Panc1 (cell line): ENCODE measurements at regions not wholly inside any gene's neighbourhood (a gene's known extent, or its start where the extent isn't known, plus 50 kb on each side); places are given as distances from the start of the nearest gene placed in this dataset.
"Not testable (repeated sequence)": the region's sequence is repeated elsewhere in the genome, so short reads cannot be mapped to it uniquely, and the experiment has no call there.

Experiments used
- ATAC-seq: fragments of 200-7000 bp; cut with Tn5 transposase; 2 replicates; pipeline ENCODE4 v1.9.1; 2020; ENCODE audit warnings: mild to moderate bottlenecking, moderate library complexity
- BruUV-seq: library from RNA; stranded (reverse); fragments of 400-500 nt; replicated peaks from 2 replicates; lab custom pipeline; 2021; lab: Mats Ljungman, UMichigan
- CTCF ChIA-PET: fragments of 300-600 bp; sonication (Branson Sonifier 250); formaldehyde crosslinking; loops from one replicate; lab custom pipeline; 2022; ENCODE audit warnings: antibody characterized with exemption; lab: Charles Lee
- POLR2A ChIA-PET: fragments of 300-600 bp; sonication (Branson Sonifier 250); formaldehyde crosslinking; loops from one replicate; lab custom pipeline; 2022; ENCODE audit warnings: antibody characterized with exemption; lab: Charles Lee
- DNase-seq: peaks from one replicate; pipeline ENCODE4 v3.0.0-alpha.2; 2010; ENCODE audit warnings: low read depth, low spot score
- H3K27ac ChIP-seq: 2 replicates; pipeline ENCODE4 v1.5.1; 2011; ENCODE audit warnings: mild to moderate bottlenecking, low read length, inconsistent platforms
- H3K27me3 ChIP-seq: fragments of 200-500 bp; sonication (Bioruptor generic); 2 replicates; pipeline ENCODE4 v1.6.0; 2014; ENCODE audit warnings: low read length, inconsistent platforms; ENCODE audit not compliant: control insufficient read depth, insufficient read depth
- H3K36me3 ChIP-seq: fragments of 200-500 bp; sonication (Bioruptor generic); 2 replicates; pipeline ENCODE4 v1.5.1; 2014; ENCODE audit warnings: inconsistent platforms, mild to moderate bottlenecking, low read length, moderate library complexity; ENCODE audit not compliant: control insufficient read depth, insufficient read depth
- H3K4me1 ChIP-seq: 2 replicates; pipeline ENCODE4 v1.5.1; 2011; ENCODE audit warnings: inconsistent platforms, mild to moderate bottlenecking, low read length, moderate library complexity; ENCODE audit not compliant: control insufficient read depth, insufficient read depth
- H3K4me3 ChIP-seq, 2 experiments: 2 replicates each; pipeline ENCODE4 v1.5.1; 2011 to 2012; ENCODE audit warnings: low read depth in 2 of 2, low read length in 2 of 2, mild to moderate bottlenecking in 2 of 2, inconsistent platforms in 1 of 2, moderate library complexity in 1 of 2
- H3K9me3 ChIP-seq: fragments of 200-500 bp; sonication (Bioruptor generic); 2 replicates; pipeline ENCODE4 v1.5.1; 2014; ENCODE audit warnings: low read depth, mild to moderate bottlenecking, inconsistent platforms, low read length, moderate library complexity; ENCODE audit not compliant: control insufficient read depth, insufficient read depth
- CTCF ChIP-seq: fragments of 450-650 bp; IDR thresholded peaks from 2 replicates; pipeline ENCODE4 v1.5.1; 2017; ENCODE audit warnings: mild to moderate bottlenecking
- POLR2AphosphoS5 ChIP-seq: IDR thresholded peaks from 2 replicates; pipeline ENCODE4 v1.6.1; 2012; ENCODE audit warnings: mild to moderate bottlenecking, low read depth, low read length, moderate library complexity
- REST ChIP-seq, 2 experiments: IDR thresholded peaks; 2 replicates each; pipeline ENCODE4 v1.6.1; 2011 to 2012; ENCODE audit warnings: low read depth in 2 of 2, control low read depth in 1 of 2, low read length in 1 of 2, mild to moderate bottlenecking in 1 of 2, moderate library complexity in 1 of 2; ENCODE audit not compliant: insufficient read depth in 1 of 2
- SIN3A ChIP-seq: IDR thresholded peaks from 2 replicates; pipeline ENCODE4 v1.6.1; 2012; ENCODE audit warnings: low read depth, mild to moderate bottlenecking, low read length, moderate library complexity, borderline replicate concordance; ENCODE audit not compliant: insufficient read depth
- TCF7L2 ChIP-seq: IDR thresholded peaks from 2 replicates; pipeline ENCODE4 v1.6.1; 2011; ENCODE audit warnings: mild to moderate bottlenecking, low read depth, low read length, inconsistent platforms
- in situ Hi-C: cut with HindIII; loops from 2 replicates; pipeline ENCODE4 v1.10.0; 2016; ENCODE audit warnings: low sequenced_read_pairs, low pct_unique_long_range_greater_than_20kb
- intact Hi-C: fragments of 100-400 bp; cut with micrococcal nuclease; formaldehyde crosslinking; loops from one replicate; pipeline ENCODE4 v1.10.0; 2022; ENCODE audit not compliant: unreplicated experiment

- Histone ChIP-seq H3K27me3 (no peaks in the 10 kb centered on the region), H3K4me1 (no peaks in the 10 kb centered on the region), H3K9me3 (no peaks in the 10 kb centered on the region), H3K4me3 (no peak overlapping the region), H3K36me3 (no peaks in the 10 kb centered on the region), H3K27ac (no peak overlapping the region)
- TF ChIP-seq POLR2AphosphoS5 (no peak), TCF7L2 (no peak), REST (IDR thresholded peaks at IDR 0.05; ENCODE audit: insufficient read depth in 1 of 2, low read depth in 2 of 2, low read length in 1 of 2) (no peak), SIN3A (no peak), CTCF (no peak)
- ChIA-PET CTCF (no interaction called here), POLR2A (no interaction called here)
- intact Hi-C loops: no loop called here
- ATAC-seq (no peak), DNase-seq (no peak)
- no TSS peak for BruUV-seq
- in situ Hi-C loops: no loop called here
Measured at GRCh38 chr4:179165862-179166261, 1723.6 kb upstream of the AGA start.

GRCh38 chr4:179170308-179170707 is 1728.1 kb upstream of the AGA start:
- DNase-seq, CTCF ChIA-PET, intact Hi-C loops, H3K4me3 ChIP-seq, H3K27ac ChIP-seq, ATAC-seq, H3K4me1 ChIP-seq, POLR2A ChIA-PET, BruUV-seq, in situ Hi-C loops, H3K27me3 ChIP-seq, H3K9me3 ChIP-seq, H3K36me3 ChIP-seq: not testable (repeated sequence)

GRCh38 chr4:179182741-179183140 is 1740.5 kb upstream of the AGA start:
- Histone ChIP-seq H3K4me1 (no peaks in the 10 kb centered on the region), H3K9me3 (no peaks in the 10 kb centered on the region), H3K4me3 (no peak overlapping the region), H3K27me3 (no peaks in the 10 kb centered on the region), H3K27ac (no peak overlapping the region), H3K36me3 (no peaks in the 10 kb centered on the region)
- TF ChIP-seq TCF7L2: no peak
- no peak for TF ChIP-seq REST (IDR thresholded peaks at IDR 0.05; ENCODE audit: insufficient read depth in 1 of 2, low read depth in 2 of 2, low read length in 1 of 2)
- TF ChIP-seq POLR2AphosphoS5: no peak
- TF ChIP-seq CTCF: no peak
- TF ChIP-seq SIN3A: no peak
- ATAC-seq: no peak
- in situ Hi-C loops: no loop called here
- CTCF ChIA-PET: no interaction called here
- POLR2A ChIA-PET: no interaction called here
- intact Hi-C loops: no loop called here
- no peak for DNase-seq
- no TSS peak for BruUV-seq
